IMR-90 (cell line): ENCODE measurements at regions not wholly inside any gene's neighbourhood (a gene's known extent, or its start where the extent isn't known, plus 50 kb on each side); places are given as distances from the start of the nearest gene placed in this dataset.

ENCODE experiments used
- ATAC-seq: fragments of 200-7000 bp; cut with Tn5 transposase; 2 replicates; pipeline ENCODE4 v1.9.1; 2020; ENCODE audit warnings: low read depth, mild to moderate bottlenecking, moderate library complexity
- BruUV-seq: library from RNA; stranded (reverse); fragments of 400-500 nt; replicated peaks from 2 replicates; lab custom pipeline; 2021; lab: Mats Ljungman, UMichigan
- CTCF ChIA-PET: fragments of 300-600 bp; formaldehyde crosslinking; extraction: SDS; loops from one replicate; lab custom pipeline; 2021; ENCODE audit warnings: antibody characterized with exemption; lab: Yijun Ruan, JAX
- POLR2A ChIA-PET: fragments of 300-600 bp; sonication (Branson Sonifier 250); formaldehyde crosslinking; loops from one replicate; lab custom pipeline; 2022; ENCODE audit warnings: antibody characterized with exemption; ENCODE audit not compliant: unreplicated experiment; lab: Charles Lee
- DNase-seq: peaks from one replicate; pipeline ENCODE4 v3.0.0; 2013
- H2AFZ ChIP-seq: replicated peaks from 2 replicates; pipeline ENCODE3; 2013; ENCODE audit warnings: low read length, mild to moderate bottlenecking; ENCODE audit not compliant: poor library complexity
- H2AK5ac ChIP-seq: 2 replicates; pipeline ENCODE4 v1.6.1; 2013; ENCODE audit warnings: low read depth, low read length, inconsistent platforms
- H2AK9ac ChIP-seq: replicated peaks from 2 replicates; pipeline ENCODE3; 2013; ENCODE audit warnings: mild to moderate bottlenecking, low read depth, low read length, moderate library complexity; ENCODE audit not compliant: poor library complexity
- H2BK120ac ChIP-seq: 2 replicates; pipeline ENCODE4 v1.6.1; 2013; ENCODE audit warnings: low read depth, low read length, inconsistent platforms
- H2BK15ac ChIP-seq: 3 replicates; pipeline ENCODE4 v1.6.1; 2013; ENCODE audit warnings: low read depth, low read length, inconsistent platforms
- H2BK20ac ChIP-seq: 2 replicates; pipeline ENCODE4 v1.6.1; 2013; ENCODE audit warnings: low read depth, mild to moderate bottlenecking, inconsistent platforms, low read length, moderate library complexity
- H2BK5ac ChIP-seq: 2 replicates; pipeline ENCODE4 v1.6.1; 2013; ENCODE audit warnings: mild to moderate bottlenecking, low read depth, low read length, inconsistent platforms; ENCODE audit not compliant: poor library complexity, severe bottlenecking
- H3K14ac ChIP-seq: replicated peaks from 2 replicates; pipeline ENCODE4 v1.6.1; 2013; ENCODE audit warnings: low read depth, low read length, inconsistent platforms
- H3K18ac ChIP-seq: 2 replicates; pipeline ENCODE4 v1.6.1; 2013; ENCODE audit warnings: low read depth, low read length, control low read depth
- H3K23ac ChIP-seq: 2 replicates; pipeline ENCODE4 v1.6.1; 2013; ENCODE audit warnings: low read depth, low read length, inconsistent platforms
- H3K27ac ChIP-seq: 2 replicates; pipeline ENCODE4 v1.5.1; 2013; ENCODE audit warnings: mild to moderate bottlenecking, control low read depth, low read length; ENCODE audit not compliant: insufficient read depth
- H3K27me3 ChIP-seq: 2 replicates; pipeline ENCODE4 v1.6.1; 2013; ENCODE audit warnings: low read length; ENCODE audit not compliant: control insufficient read depth, insufficient read depth
- H3K36me3 ChIP-seq: 2 replicates; pipeline ENCODE4 v1.6.1; 2013; ENCODE audit warnings: low read length, mixed read lengths; ENCODE audit not compliant: control insufficient read depth, insufficient read depth
- H3K4ac ChIP-seq: 2 replicates; pipeline ENCODE4 v1.6.1; 2013; ENCODE audit warnings: low read depth, low read length, inconsistent platforms
- H3K4me1 ChIP-seq: 2 replicates; pipeline ENCODE4 v1.6.1; 2013; ENCODE audit warnings: low read length, mixed read lengths; ENCODE audit not compliant: control insufficient read depth, insufficient read depth
- H3K4me2 ChIP-seq: 2 replicates; pipeline ENCODE4 v1.6.1; 2013; ENCODE audit warnings: low read depth, mild to moderate bottlenecking, control low read depth, low read length, moderate library complexity
- H3K4me3 ChIP-seq: 2 replicates; pipeline ENCODE4 v1.5.1; 2013; ENCODE audit warnings: low read depth, mild to moderate bottlenecking, control low read depth, low read length, moderate library complexity; ENCODE audit not compliant: insufficient read depth
- H3K56ac ChIP-seq: 2 replicates; pipeline ENCODE4 v1.6.1; 2013; ENCODE audit warnings: low read length, inconsistent platforms; ENCODE audit not compliant: insufficient read depth; ENCODE audit errors: extremely low read depth
- H3K79me1 ChIP-seq, 2 experiments: 2 replicates each; pipeline ENCODE4 v1.6.1; 2013; ENCODE audit warnings: low read length in 2 of 2, inconsistent platforms in 1 of 2, low read depth in 1 of 2
- H3K9ac ChIP-seq: 2 replicates; pipeline ENCODE4 v1.6.1; 2013; ENCODE audit warnings: low read depth, low read length, control low read depth
- H3K9me1 ChIP-seq: 2 replicates; pipeline ENCODE4 v1.6.1; 2013; ENCODE audit warnings: low read length, inconsistent platforms; ENCODE audit not compliant: insufficient read depth
- H3K9me3 ChIP-seq: 2 replicates; pipeline ENCODE4 v1.6.1; 2013; ENCODE audit warnings: low read length; ENCODE audit not compliant: control insufficient read depth, insufficient read depth
- H4K20me1 ChIP-seq: 2 replicates; pipeline ENCODE4 v1.6.1; 2013; ENCODE audit warnings: low read length, inconsistent platforms; ENCODE audit not compliant: insufficient read depth
- H4K5ac ChIP-seq: 2 replicates; pipeline ENCODE4 v1.6.1; 2013; ENCODE audit warnings: mild to moderate bottlenecking, low read depth, low read length, control low read depth
- H4K8ac ChIP-seq, 2 experiments: 2 replicates each; pipeline ENCODE4 v1.6.1; 2013; ENCODE audit warnings: low read depth in 2 of 2, low read length in 2 of 2, control low read depth in 1 of 2, inconsistent platforms in 1 of 2
- H4K91ac ChIP-seq: 2 replicates; pipeline ENCODE4 v1.6.1; 2013; ENCODE audit warnings: low read depth, low read length, inconsistent platforms; ENCODE audit not compliant: insufficient read depth
- BHLHE40 ChIP-seq: fragments of 150-350 bp; IDR thresholded peaks from 2 replicates; pipeline ENCODE4 v1.6.1; 2016; ENCODE audit warnings: mild to moderate bottlenecking, low read depth, low read length
- CEBPB ChIP-seq: IDR thresholded peaks from 2 replicates; pipeline ENCODE4 v1.6.1; 2012; ENCODE audit warnings: low read depth, low read length, improper control_type of control experiment
- CHD1 ChIP-seq: IDR thresholded peaks from 2 replicates; pipeline ENCODE4 v1.6.1; 2012; ENCODE audit warnings: low read depth, low read length, improper control_type of control experiment
- FOS ChIP-seq: fragments of 150-350 bp; IDR thresholded peaks from 2 replicates; pipeline ENCODE4 v1.6.1; 2016; ENCODE audit warnings: low read depth, low read length
- MAFK ChIP-seq: IDR thresholded peaks from 2 replicates; pipeline ENCODE4 v1.6.1; 2012; ENCODE audit warnings: low read depth, low read length, improper control_type of control experiment
- MAZ ChIP-seq: IDR thresholded peaks from 2 replicates; pipeline ENCODE4 v1.6.1; 2012; ENCODE audit warnings: low read depth, mild to moderate bottlenecking, low read length, improper control_type of control experiment, moderate library complexity, borderline replicate concordance
- MXI1 ChIP-seq: IDR thresholded peaks from 2 replicates; pipeline ENCODE4 v1.6.1; 2012; ENCODE audit warnings: low read depth, mild to moderate bottlenecking, low read length, moderate library complexity, borderline replicate concordance
- NFE2L2 ChIP-seq: fragments of 150-350 bp; IDR thresholded peaks from 2 replicates; pipeline ENCODE4 v1.6.1; 2016; ENCODE audit warnings: low read depth, mild to moderate bottlenecking, low read length
- POLR2A ChIP-seq: IDR thresholded peaks from 2 replicates; pipeline ENCODE4 v1.6.1; 2012; ENCODE audit warnings: mild to moderate bottlenecking, low read depth, low read length
- RAD21 ChIP-seq: IDR thresholded peaks from 2 replicates; pipeline ENCODE4 v1.6.1; 2012; ENCODE audit warnings: low read length, improper control_type of control experiment
- RCOR1 ChIP-seq: IDR thresholded peaks from 2 replicates; pipeline ENCODE4 v1.6.1; 2012; ENCODE audit warnings: mild to moderate bottlenecking, low read length, improper control_type of control experiment; ENCODE audit not compliant: insufficient replicate concordance
- RFX5 ChIP-seq: IDR thresholded peaks from 2 replicates; pipeline ENCODE4 v1.8.0; 2012; ENCODE audit warnings: low read depth, mild to moderate bottlenecking, low read length, moderate library complexity
- SMC3 ChIP-seq: fragments of 150-350 bp; IDR thresholded peaks from 2 replicates; pipeline ENCODE4 v1.6.1; 2016; ENCODE audit warnings: low read depth, mild to moderate bottlenecking, antibody characterized with exemption, low read length, moderate library complexity
- WGBS, 2 experiments: methylation state at CpG; one replicate each; pipeline versions ENCODE4 v1.1.5 to v1.1.7; 2013; ENCODE audit warnings: missing lambda C conversion rate in 2 of 2; ENCODE audit not compliant: insufficient read length in 1 of 2; ENCODE audit errors: extremely low coverage in 2 of 2; 5-methylcytosine and 5-hydroxymethylcytosine counted together
- dilution Hi-C: fragments of 300-500 bp; cut with HindIII; formaldehyde crosslinking; loops from one replicate; pipeline ENCODE4 v1.14.3; 2018; ENCODE audit warnings: low sequenced_read_pairs; ENCODE audit not compliant: unreplicated experiment
- in situ Hi-C: fragments of 300-500 bp; cut with MboI; formaldehyde crosslinking; loops from 3 replicates; pipeline ENCODE4 v1.14.3; 2019; ENCODE audit warnings: low sequenced_read_pairs, inconsistent platforms, mixed read lengths
- intact Hi-C: fragments of 100-400 bp; cut with micrococcal nuclease; formaldehyde crosslinking; loops from 2 replicates; pipeline ENCODE4 v1.10.0; 2022
- TF ChIP-seq, protein P1 (sequence below): conservative IDR thresholded peaks from 2 replicates; pipeline ENCODE4 v1.5.1; 2012; ENCODE audit warnings: mild to moderate bottlenecking, low read depth, low read length, improper control_type of control experiment
- TF ChIP-seq, protein P2 (sequence below): fragments of 150-350 bp; IDR thresholded peaks from 2 replicates; pipeline ENCODE4 v1.6.1; 2017; ENCODE audit warnings: mild to moderate bottlenecking, antibody characterized with exemption, low read length, low read depth
- TF ChIP-seq, protein P3 (sequence below): fragments of 150-350 bp; IDR thresholded peaks from 2 replicates; pipeline ENCODE4 v1.6.1; 2016; ENCODE audit warnings: low read depth, mild to moderate bottlenecking, low read length, moderate library complexity, borderline replicate concordance

DNA sequence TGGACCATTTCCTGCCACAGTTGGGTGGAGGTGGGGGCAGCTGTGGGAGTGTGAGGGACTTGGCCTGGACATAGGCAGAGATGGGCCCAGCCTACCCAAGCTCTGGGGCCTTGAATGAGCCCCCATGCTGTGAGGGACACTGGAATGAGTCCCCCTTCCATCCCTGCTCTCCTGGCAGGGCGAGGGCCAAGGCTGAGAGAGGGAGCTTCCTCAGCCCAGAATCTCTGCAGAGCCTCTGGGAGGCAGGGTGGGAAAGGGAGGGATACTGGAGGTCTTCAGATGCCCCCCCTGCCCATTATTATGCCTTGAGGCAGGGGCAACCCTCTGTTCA is 124.5 kb upstream of the PJA1 start:
- BruUV-seq = no TSS peak
- WGBS, 2 experiments = no CpG with 5 or more reads among the region's 1 CpG
- no peak overlapping the region for H3K56ac ChIP-seq
- H2BK15ac ChIP-seq = no peak overlapping the region
- H3K27me3 ChIP-seq = peaks cover 42% of the 10 kb centered on the region
- no peak overlapping the region for H4K5ac ChIP-seq
- H3K9me3 ChIP-seq = no peaks in the 10 kb centered on the region
- H2BK20ac ChIP-seq = no peak overlapping the region
- no peak overlapping the region for H2AK5ac ChIP-seq
- dilution Hi-C loops (no loop called here), intact Hi-C loops (loop anchor here (5.0 to 10.0 kb wide), 4 partner anchors 98 to 1105 kb away; no protein-coding TSS in a partner anchor), in situ Hi-C loops (no loop called here)
- no peak overlapping the region for H2BK120ac ChIP-seq
- H3K14ac ChIP-seq = no peak overlapping the region
- no peak overlapping the region for H2BK5ac ChIP-seq
- H4K20me1 ChIP-seq = no peaks in the 10 kb centered on the region; the same call in 1 of the 2 replicates
- H2AFZ ChIP-seq = no peak overlapping the region
- no peak overlapping the region for H3K4me2 ChIP-seq
- H3K27ac ChIP-seq = no peak overlapping the region
- no peaks in the 10 kb centered on the region for H3K9me1 ChIP-seq
- TF ChIP-seq, protein P1, sequence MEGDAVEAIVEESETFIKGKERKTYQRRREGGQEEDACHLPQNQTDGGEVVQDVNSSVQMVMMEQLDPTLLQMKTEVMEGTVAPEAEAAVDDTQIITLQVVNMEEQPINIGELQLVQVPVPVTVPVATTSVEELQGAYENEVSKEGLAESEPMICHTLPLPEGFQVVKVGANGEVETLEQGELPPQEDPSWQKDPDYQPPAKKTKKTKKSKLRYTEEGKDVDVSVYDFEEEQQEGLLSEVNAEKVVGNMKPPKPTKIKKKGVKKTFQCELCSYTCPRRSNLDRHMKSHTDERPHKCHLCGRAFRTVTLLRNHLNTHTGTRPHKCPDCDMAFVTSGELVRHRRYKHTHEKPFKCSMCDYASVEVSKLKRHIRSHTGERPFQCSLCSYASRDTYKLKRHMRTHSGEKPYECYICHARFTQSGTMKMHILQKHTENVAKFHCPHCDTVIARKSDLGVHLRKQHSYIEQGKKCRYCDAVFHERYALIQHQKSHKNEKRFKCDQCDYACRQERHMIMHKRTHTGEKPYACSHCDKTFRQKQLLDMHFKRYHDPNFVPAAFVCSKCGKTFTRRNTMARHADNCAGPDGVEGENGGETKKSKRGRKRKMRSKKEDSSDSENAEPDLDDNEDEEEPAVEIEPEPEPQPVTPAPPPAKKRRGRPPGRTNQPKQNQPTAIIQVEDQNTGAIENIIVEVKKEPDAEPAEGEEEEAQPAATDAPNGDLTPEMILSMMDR = no peak
- TF ChIP-seq MAFK (no peak), CEBPB (no peak), NFE2L2 (no peak), MXI1 (no peak), CHD1 (no peak), RAD21 (no peak), RFX5 (no peak), RCOR1 (no peak), BHLHE40 (no peak), POLR2A (no peak), FOS (no peak), MAZ (no peak), SMC3 (no peak)
- TF ChIP-seq, protein P2, sequence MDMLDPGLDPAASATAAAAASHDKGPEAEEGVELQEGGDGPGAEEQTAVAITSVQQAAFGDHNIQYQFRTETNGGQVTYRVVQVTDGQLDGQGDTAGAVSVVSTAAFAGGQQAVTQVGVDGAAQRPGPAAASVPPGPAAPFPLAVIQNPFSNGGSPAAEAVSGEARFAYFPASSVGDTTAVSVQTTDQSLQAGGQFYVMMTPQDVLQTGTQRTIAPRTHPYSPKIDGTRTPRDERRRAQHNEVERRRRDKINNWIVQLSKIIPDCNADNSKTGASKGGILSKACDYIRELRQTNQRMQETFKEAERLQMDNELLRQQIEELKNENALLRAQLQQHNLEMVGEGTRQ = no peak
- TF ChIP-seq, protein P3, sequence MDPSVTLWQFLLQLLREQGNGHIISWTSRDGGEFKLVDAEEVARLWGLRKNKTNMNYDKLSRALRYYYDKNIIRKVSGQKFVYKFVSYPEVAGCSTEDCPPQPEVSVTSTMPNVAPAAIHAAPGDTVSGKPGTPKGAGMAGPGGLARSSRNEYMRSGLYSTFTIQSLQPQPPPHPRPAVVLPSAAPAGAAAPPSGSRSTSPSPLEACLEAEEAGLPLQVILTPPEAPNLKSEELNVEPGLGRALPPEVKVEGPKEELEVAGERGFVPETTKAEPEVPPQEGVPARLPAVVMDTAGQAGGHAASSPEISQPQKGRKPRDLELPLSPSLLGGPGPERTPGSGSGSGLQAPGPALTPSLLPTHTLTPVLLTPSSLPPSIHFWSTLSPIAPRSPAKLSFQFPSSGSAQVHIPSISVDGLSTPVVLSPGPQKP = no peak
- ChIA-PET POLR2A (no interaction called here), CTCF (no interaction called here)
- no peaks in the 10 kb centered on the region for H3K79me1 ChIP-seq
- H2AK9ac ChIP-seq = no peak overlapping the region
- no peak overlapping the region for H4K8ac ChIP-seq
- H3K4ac ChIP-seq = no peak overlapping the region
- no peak overlapping the region for H3K23ac ChIP-seq
- H3K36me3 ChIP-seq = no peaks in the 10 kb centered on the region
- H4K91ac ChIP-seq = no peak overlapping the region
- H3K18ac ChIP-seq = no peak overlapping the region
- H3K4me1 ChIP-seq = no peaks in the 10 kb centered on the region
- H3K9ac ChIP-seq = no peak overlapping the region
- DNase-seq (no peak), ATAC-seq (no peak)
- H3K4me3 ChIP-seq = no peak overlapping the region
